ENCODE measurements at regions not wholly inside any gene's neighbourhood (a gene's known extent, or its start where the extent isn't known, plus 50 kb on each side); places are given as distances from the start of the nearest gene placed in this dataset.

- no peak overlapping the region for H3K27ac Mint-ChIP-seq
- no peak for DNase-seq
- no peaks in the 10 kb centered on the region for H3K4me1 Mint-ChIP-seq
- H3K4me3 Mint-ChIP-seq, result no peak overlapping the region
- H3K9me3 Mint-ChIP-seq, result peaks cover 12 to 25% (median 21%) of the 10 kb centered on the region in 6 donors
- no peaks in the 10 kb centered on the region for H3K36me3 Mint-ChIP-seq
- H3K27me3 Mint-ChIP-seq (ENCODE audit: low read depth in 3 of 3), result no peaks in the 10 kb centered on the region
Measured at GRCh38 chr13:55991666-55992065, 1149.1 kb upstream of the PRR20A start.

GRCh38 chr13:55992145-55992544, 1148.6 kb upstream of the PRR20A start:
- no peak for DNase-seq
- Mint-ChIP-seq H3K27ac (no peak overlapping the region), H3K36me3 (no peaks in the 10 kb centered on the region), H3K9me3 (peaks cover 12 to 25% (median 20%) of the 10 kb centered on the region in 6 donors), H3K4me3 (no peak overlapping the region), H3K27me3 (ENCODE audit: low read depth in 3 of 3) (no peaks in the 10 kb centered on the region), H3K4me1 (no peaks in the 10 kb centered on the region)

GRCh38 chr13:55999709-56000108, 1141.0 kb upstream of the PRR20A start:
- DNase-seq, result no peak

GRCh38 chr13:56009418-56009817, 1131.3 kb upstream of the PRR20A start:
- Mint-ChIP-seq H3K36me3 (no peaks in the 10 kb centered on the region), H3K4me1 (no peaks in the 10 kb centered on the region), H3K27me3 (ENCODE audit: low read depth in 3 of 3) (no peaks in the 10 kb centered on the region)

More at GRCh38 chr13:55999709-56000108, 1141.0 kb upstream of the PRR20A start:
- Mint-ChIP-seq H3K36me3 (no peaks in the 10 kb centered on the region), H3K27ac (no peak overlapping the region), H3K4me3 (no peak overlapping the region), H3K9me3 (peaks cover 21 to 49% (median 28%) of the 10 kb centered on the region in 6 donors), H3K27me3 (ENCODE audit: low read depth in 3 of 3) (no peaks in the 10 kb centered on the region), H3K4me1 (no peaks in the 10 kb centered on the region)

GRCh38 chr13:56012644-56013043, 1128.1 kb upstream of the PRR20A start:
- Mint-ChIP-seq H3K9me3 (peaks cover 13 to 53% (median 29%) of the 10 kb centered on the region in 6 donors), H3K4me3 (no peak overlapping the region), H3K27ac (no peak overlapping the region), H3K4me1 (no peaks in the 10 kb centered on the region), H3K36me3 (no peaks in the 10 kb centered on the region), H3K27me3 (ENCODE audit: low read depth in 3 of 3) (no peaks in the 10 kb centered on the region)
- DNase-seq, result no peak

More at GRCh38 chr13:56009418-56009817, 1131.3 kb upstream of the PRR20A start:
- no peak overlapping the region for H3K4me3 Mint-ChIP-seq
- no peak overlapping the region for H3K27ac Mint-ChIP-seq
- no peak for DNase-seq
- H3K9me3 Mint-ChIP-seq, result peaks cover 7 to 33% (median 25%) of the 10 kb centered on the region in 6 donors

GRCh38 chr13:56015919-56016318, 1124.8 kb upstream of the PRR20A start:
- H3K27ac Mint-ChIP-seq, result no peak overlapping the region
- H3K4me3 Mint-ChIP-seq, result no peak overlapping the region
- no peaks in the 10 kb centered on the region for H3K4me1 Mint-ChIP-seq
- no peaks in the 10 kb centered on the region for H3K36me3 Mint-ChIP-seq
- H3K9me3 Mint-ChIP-seq, result peaks cover 16 to 78% (median 47%) of the 10 kb centered on the region in 6 donors
- H3K27me3 Mint-ChIP-seq (ENCODE audit: low read depth in 3 of 3), result no peaks in the 10 kb centered on the region
- DNase-seq, result no peak

- H3K9me3 Mint-ChIP-seq, result peaks cover 12 to 67% (median 43%) of the 10 kb centered on the region in 6 donors
- H3K4me1 Mint-ChIP-seq, result no peaks in the 10 kb centered on the region
- H3K36me3 Mint-ChIP-seq, result no peaks in the 10 kb centered on the region
Measured at GRCh38 chr13:56019606-56020005, 1121.1 kb upstream of the PRR20A start.

GRCh38 chr13:56020425-56020824, 1120.3 kb upstream of the PRR20A start:
- peaks cover 6 to 61% (median 36%) of the 10 kb centered on the region in 6 donors for H3K9me3 Mint-ChIP-seq
- no peak for DNase-seq
- H3K4me1 Mint-ChIP-seq, result no peaks in the 10 kb centered on the region
- no peak overlapping the region for H3K27ac Mint-ChIP-seq
- no peaks in the 10 kb centered on the region for H3K36me3 Mint-ChIP-seq
- no peaks in the 10 kb centered on the region for H3K27me3 Mint-ChIP-seq (ENCODE audit: low read depth in 3 of 3)
- H3K4me3 Mint-ChIP-seq, result no peak overlapping the region

More at GRCh38 chr13:56019606-56020005, 1121.1 kb upstream of the PRR20A start:
- H3K27ac Mint-ChIP-seq, result no peak overlapping the region
- no peak for DNase-seq
- no peak overlapping the region for H3K4me3 Mint-ChIP-seq
- H3K27me3 Mint-ChIP-seq (ENCODE audit: low read depth in 3 of 3), result no peaks in the 10 kb centered on the region

GRCh38 chr13:56039992-56040391, 1100.7 kb upstream of the PRR20A start:
- Mint-ChIP-seq H3K27me3 (ENCODE audit: low read depth in 3 of 3) (peaks cover 0 to 4% (median 2%) of the 10 kb centered on the region in 3 donors), H3K27ac (no peak overlapping the region), H3K4me3 (no peak overlapping the region), H3K36me3 (peaks cover 0 to 9% (median 6%) of the 10 kb centered on the region in 3 donors), H3K9me3 (peaks cover 14 to 60% (median 39%) of the 10 kb centered on the region in 6 donors), H3K4me1 (no peaks in the 10 kb centered on the region)
- no peak for DNase-seq

GRCh38 chr13:56066321-56066720, 1074.4 kb upstream of the PRR20A start:
- no peaks in the 10 kb centered on the region for H3K27me3 Mint-ChIP-seq (ENCODE audit: low read depth in 3 of 3)
- H3K4me3 Mint-ChIP-seq, result no peak overlapping the region
- no peak overlapping the region for H3K27ac Mint-ChIP-seq
- H3K36me3 Mint-ChIP-seq, result no peaks in the 10 kb centered on the region
- peaks cover 2 to 40% (median 20%) of the 10 kb centered on the region in 6 donors for H3K9me3 Mint-ChIP-seq
- DNase-seq, result no peak
- H3K4me1 Mint-ChIP-seq, result no peaks in the 10 kb centered on the region

- H3K4me3 Mint-ChIP-seq, result no peak overlapping the region
- H3K36me3 Mint-ChIP-seq, result no peaks in the 10 kb centered on the region
- H3K4me1 Mint-ChIP-seq, result no peaks in the 10 kb centered on the region
- DNase-seq, result no peak
- H3K27me3 Mint-ChIP-seq (ENCODE audit: low read depth in 3 of 3), result peaks cover 0 to 5% (median 0%) of the 10 kb centered on the region in 3 donors
- H3K27ac Mint-ChIP-seq, result no peak overlapping the region
- peaks cover 18 to 58% (median 26%) of the 10 kb centered on the region in 6 donors for H3K9me3 Mint-ChIP-seq
Measured at GRCh38 chr13:56102641-56103040, 1038.1 kb upstream of the PRR20A start.

- Mint-ChIP-seq H3K27me3 (ENCODE audit: low read depth in 3 of 3) (no peaks in the 10 kb centered on the region), H3K27ac (no peak overlapping the region), H3K36me3 (no peaks in the 10 kb centered on the region), H3K4me3 (no peak overlapping the region), H3K9me3 (peaks cover 14 to 61% (median 39%) of the 10 kb centered on the region in 6 donors), H3K4me1 (no peaks in the 10 kb centered on the region)
- DNase-seq, result no peak
Measured at GRCh38 chr13:56110751-56111150, 1030.0 kb upstream of the PRR20A start.

- H3K4me1 Mint-ChIP-seq, result no peaks in the 10 kb centered on the region
- peaks cover 8 to 33% (median 20%) of the 10 kb centered on the region in 6 donors for H3K9me3 Mint-ChIP-seq
- H3K27me3 Mint-ChIP-seq (ENCODE audit: low read depth in 3 of 3), result peaks cover 0 to 2% (median 0%) of the 10 kb centered on the region in 3 donors
- no peaks in the 10 kb centered on the region for H3K36me3 Mint-ChIP-seq
- no peak overlapping the region for H3K4me3 Mint-ChIP-seq
- no peak for DNase-seq
- H3K27ac Mint-ChIP-seq, result no peak overlapping the region
Measured at GRCh38 chr13:56134524-56134923, 1006.2 kb upstream of the PRR20A start.

GRCh38 chr13:56166864-56167263, 973.9 kb upstream of the PRR20A start:
- Mint-ChIP-seq H3K27me3 (ENCODE audit: low read depth in 3 of 3) (peaks cover 0 to 2% (median 0%) of the 10 kb centered on the region in 3 donors), H3K9me3 (peaks cover 11 to 52% (median 28%) of the 10 kb centered on the region in 6 donors), H3K4me3 (no peak overlapping the region), H3K27ac (no peak overlapping the region), H3K36me3 (no peaks in the 10 kb centered on the region), H3K4me1 (no peaks in the 10 kb centered on the region)
- DNase-seq, result no peak

- no peak overlapping the region for H3K27ac Mint-ChIP-seq
- H3K4me3 Mint-ChIP-seq, result no peak overlapping the region
- H3K27me3 Mint-ChIP-seq (ENCODE audit: low read depth in 3 of 3), result peaks cover 0 to 4% (median 3%) of the 10 kb centered on the region in 3 donors
- no peaks in the 10 kb centered on the region for H3K36me3 Mint-ChIP-seq
- no peaks in the 10 kb centered on the region for H3K4me1 Mint-ChIP-seq
- DNase-seq, result no peak
- H3K9me3 Mint-ChIP-seq, result peaks cover 7 to 60% (median 35%) of the 10 kb centered on the region in 6 donors
Measured at GRCh38 chr13:56168581-56168980, 972.1 kb upstream of the PRR20A start.

Measured in immature natural killer cell (primary cell).